ENCODE measurements at regions not wholly inside any gene's neighbourhood (a gene's known extent, or its start where the extent isn't known, plus 50 kb on each side); places are given as distances from the start of the nearest gene placed in this dataset.
"Not testable (repeated sequence)": the region's sequence is repeated elsewhere in the genome, so short reads cannot be mapped to it uniquely, and the experiment has no call there.

GRCh38 chr6:140343128-140343527, 968.7 kb upstream of the CITED2 start:
- DNase-seq, result no peak

GRCh38 chr6:140341272-140341671, 966.8 kb upstream of the CITED2 start:
- no peak for DNase-seq

GRCh38 chr6:140340795-140341194, 966.3 kb upstream of the CITED2 start:
- DNase-seq, result no peak

GRCh38 chr6:140339084-140339483, 964.6 kb upstream of the CITED2 start:
- not testable (repeated sequence) for DNase-seq

- no peak for DNase-seq
These were observed 947.4 kb upstream of the CITED2 start for GRCh38 chr6:140321891-140322290.

- DNase-seq, result no peak
These were observed 945.9 kb upstream of the CITED2 start for GRCh38 chr6:140320081-140321080.

- DNase-seq, result peak; percentile 25
These were observed 944.8 kb upstream of the CITED2 start for GRCh38 chr6:140319209-140319608.

- no peak for DNase-seq
These were observed 944.0 kb upstream of the CITED2 start for GRCh38 chr6:140318408-140318807.

- DNase-seq, result no peak
These were observed 943.5 kb upstream of the CITED2 start for GRCh38 chr6:140317950-140318349.

GRCh38 chr6:140316966-140317365, 942.5 kb upstream of the CITED2 start:
- no peak for DNase-seq

GRCh38 chr6:140314682-140315081, 940.2 kb upstream of the CITED2 start:
- no peak for DNase-seq

- DNase-seq, result no peak
These were observed 936.7 kb upstream of the CITED2 start for GRCh38 chr6:140311146-140311545.

GRCh38 chr6:140303218-140303949, 928.9 kb upstream of the CITED2 start:
- DNase-seq, result no peak

GRCh38 chr6:140300331-140300730, 925.9 kb upstream of the CITED2 start:
- DNase-seq, result no peak

GRCh38 chr6:140289186-140289585, 914.7 kb upstream of the CITED2 start:
- no peak for DNase-seq

GRCh38 chr6:140285998-140286690, 911.7 kb upstream of the CITED2 start:
- DNase-seq, result no peak

GRCh38 chr6:140285471-140285870, 911.0 kb upstream of the CITED2 start:
- no peak for DNase-seq

- no peak for DNase-seq
These were observed 910.4 kb upstream of the CITED2 start for GRCh38 chr6:140284871-140285270.

- DNase-seq, result no peak
These were observed 908.7 kb upstream of the CITED2 start for GRCh38 chr6:140283197-140283596.

GRCh38 chr6:140281767-140282166, 907.3 kb upstream of the CITED2 start:
- no peak for DNase-seq

GRCh38 chr6:140281236-140281635, 906.8 kb upstream of the CITED2 start:
- peak; percentile 5 for DNase-seq

- no peak for DNase-seq
These were observed 902.3 kb upstream of the CITED2 start for GRCh38 chr6:140276719-140277118.

- no peak for DNase-seq
These were observed 901.7 kb upstream of the CITED2 start for GRCh38 chr6:140276133-140276532.
